PC-3 (cell line): ENCODE measurements at regions not wholly inside any gene's neighbourhood (a gene's known extent, or its start where the extent isn't known, plus 50 kb on each side); places are given as distances from the start of the nearest gene placed in this dataset.
"Not testable (repeated sequence)": the region's sequence is repeated elsewhere in the genome, so short reads cannot be mapped to it uniquely, and the experiment has no call there.

Source experiments
- EZH2 ChIP-seq: fragments of 300-600 bp; sonication (generic); IDR thresholded peaks from one replicate; pipeline ENCODE4 v1.6.1; 2017; ENCODE audit warnings: antibody characterized with exemption, mild to moderate bottlenecking, low read length; ENCODE audit not compliant: unreplicated experiment
- EZH2phosphoT487 ChIP-seq: fragments of 300-600 bp; sonication (generic); IDR thresholded peaks from 2 replicates; pipeline ENCODE4 v1.6.1; 2018; ENCODE audit warnings: mild to moderate bottlenecking, antibody characterized with exemption, low read length, borderline replicate concordance
- TF ChIP-seq, protein P1 (sequence below): fragments of 300-600 bp; sonication (generic); conservative IDR thresholded peaks from 2 replicates; pipeline ENCODE4 v1.5.1; 2017; ENCODE audit warnings: antibody characterized with exemption, low read depth, mild to moderate bottlenecking, low read length

GRCh38 chr20:48498125-48498524 lies 329.7 kb downstream of the PREX1 start:
- TF ChIP-seq, protein P1, sequence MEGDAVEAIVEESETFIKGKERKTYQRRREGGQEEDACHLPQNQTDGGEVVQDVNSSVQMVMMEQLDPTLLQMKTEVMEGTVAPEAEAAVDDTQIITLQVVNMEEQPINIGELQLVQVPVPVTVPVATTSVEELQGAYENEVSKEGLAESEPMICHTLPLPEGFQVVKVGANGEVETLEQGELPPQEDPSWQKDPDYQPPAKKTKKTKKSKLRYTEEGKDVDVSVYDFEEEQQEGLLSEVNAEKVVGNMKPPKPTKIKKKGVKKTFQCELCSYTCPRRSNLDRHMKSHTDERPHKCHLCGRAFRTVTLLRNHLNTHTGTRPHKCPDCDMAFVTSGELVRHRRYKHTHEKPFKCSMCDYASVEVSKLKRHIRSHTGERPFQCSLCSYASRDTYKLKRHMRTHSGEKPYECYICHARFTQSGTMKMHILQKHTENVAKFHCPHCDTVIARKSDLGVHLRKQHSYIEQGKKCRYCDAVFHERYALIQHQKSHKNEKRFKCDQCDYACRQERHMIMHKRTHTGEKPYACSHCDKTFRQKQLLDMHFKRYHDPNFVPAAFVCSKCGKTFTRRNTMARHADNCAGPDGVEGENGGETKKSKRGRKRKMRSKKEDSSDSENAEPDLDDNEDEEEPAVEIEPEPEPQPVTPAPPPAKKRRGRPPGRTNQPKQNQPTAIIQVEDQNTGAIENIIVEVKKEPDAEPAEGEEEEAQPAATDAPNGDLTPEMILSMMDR = not testable (repeated sequence)
- TF ChIP-seq EZH2phosphoT487, EZH2: not testable (repeated sequence)
